PC-9 (cell line): ENCODE measurements at regions not wholly inside any gene's neighbourhood (a gene's known extent, or its start where the extent isn't known, plus 50 kb on each side); places are given as distances from the start of the nearest gene placed in this dataset.

Experiments
- BruUV-seq: library from RNA; stranded (reverse); fragments of 400-500 nt; replicated peaks from 2 replicates; lab custom pipeline; 2021; lab: Mats Ljungman, UMichigan
- CTCF ChIA-PET: fragments of 300-600 bp; sonication (Branson Sonifier 250); formaldehyde crosslinking; loops from one replicate; lab custom pipeline; 2022; ENCODE audit warnings: antibody characterized with exemption; lab: Charles Lee
- POLR2A ChIA-PET: fragments of 300-600 bp; sonication (Branson Sonifier 250); formaldehyde crosslinking; loops from one replicate; lab custom pipeline; 2022; ENCODE audit warnings: antibody characterized with exemption; ENCODE audit not compliant: unreplicated experiment; lab: Charles Lee
- DNase-seq, 2 experiments: peaks; one replicate each; pipeline versions ENCODE4 v3.0.0 to v3.0.0-alpha.2; 2015 to 2022; ENCODE audit warnings: mixed read lengths in 1 of 2
- H2AFZ ChIP-seq: fragments of 200-600 bp; sonication (generic); 2 replicates; pipeline ENCODE4 v1.8.1; 2017; ENCODE audit warnings: antibody characterized with exemption
- H3F3A ChIP-seq: fragments of 200-600 bp; sonication (generic); 2 replicates; pipeline ENCODE4 v1.8.1; 2017; ENCODE audit warnings: antibody characterized with exemption, mild to moderate bottlenecking, low read depth; ENCODE audit not compliant: insufficient read depth
- H3K27ac ChIP-seq: fragments of 200-600 bp; sonication (generic); 2 replicates; pipeline ENCODE4 v1.6.1; 2016; ENCODE audit warnings: mixed run types
- H3K27me3 ChIP-seq: fragments of 200-600 bp; sonication (generic); 2 replicates; pipeline ENCODE4 v1.6.1; 2016; ENCODE audit warnings: low read depth, mixed run types; ENCODE audit not compliant: insufficient read depth
- H3K36me3 ChIP-seq: fragments of 200-600 bp; sonication (generic); 2 replicates; pipeline ENCODE4 v1.6.1; 2016; ENCODE audit warnings: low read depth, mixed run types
- H3K4me1 ChIP-seq: fragments of 200-600 bp; sonication (generic); replicated peaks from 2 replicates; pipeline ENCODE4 v1.6.1; 2016; ENCODE audit warnings: mixed run types; ENCODE audit not compliant: insufficient read depth
- H3K4me2 ChIP-seq: fragments of 200-600 bp; sonication (generic); 2 replicates; pipeline ENCODE4 v1.6.1; 2017; ENCODE audit warnings: mixed run types
- H3K4me3 ChIP-seq: fragments of 200-600 bp; sonication (generic); 2 replicates; pipeline ENCODE4 v1.6.1; 2016; ENCODE audit warnings: mixed run types
- H3K79me2 ChIP-seq: fragments of 200-600 bp; sonication (generic); 2 replicates; pipeline ENCODE4 v1.6.1; 2017; ENCODE audit warnings: low read depth, mixed run types
- H3K9me2 ChIP-seq: fragments of 200-600 bp; sonication (generic); 2 replicates; pipeline ENCODE4 v1.8.1; 2017; ENCODE audit warnings: mild to moderate bottlenecking; ENCODE audit not compliant: insufficient read depth
- H3K9me3 ChIP-seq: fragments of 200-600 bp; sonication (generic); 2 replicates; pipeline ENCODE4 v1.8.1; 2016; ENCODE audit warnings: low read depth; ENCODE audit not compliant: insufficient read depth
- H4K20me1 ChIP-seq: fragments of 200-600 bp; sonication (generic); 2 replicates; pipeline ENCODE4 v1.8.1; 2017; ENCODE audit not compliant: insufficient read depth
- CTCF ChIP-seq: fragments of 200-600 bp; sonication (generic); conservative IDR thresholded peaks from 2 replicates; pipeline ENCODE4 v1.6.1; 2017; ENCODE audit warnings: mixed run types, antibody characterized with exemption, mild to moderate bottlenecking, moderate library complexity
- EZH2 ChIP-seq: fragments of 200-600 bp; sonication (generic); IDR thresholded peaks from 2 replicates; pipeline ENCODE4 v1.8.0; 2017; ENCODE audit warnings: antibody characterized with exemption, low read depth
- intact Hi-C: fragments of 100-400 bp; cut with micrococcal nuclease; formaldehyde crosslinking; loops from one replicate; pipeline ENCODE4 v1.10.0; 2022; ENCODE audit not compliant: unreplicated experiment

DNA sequence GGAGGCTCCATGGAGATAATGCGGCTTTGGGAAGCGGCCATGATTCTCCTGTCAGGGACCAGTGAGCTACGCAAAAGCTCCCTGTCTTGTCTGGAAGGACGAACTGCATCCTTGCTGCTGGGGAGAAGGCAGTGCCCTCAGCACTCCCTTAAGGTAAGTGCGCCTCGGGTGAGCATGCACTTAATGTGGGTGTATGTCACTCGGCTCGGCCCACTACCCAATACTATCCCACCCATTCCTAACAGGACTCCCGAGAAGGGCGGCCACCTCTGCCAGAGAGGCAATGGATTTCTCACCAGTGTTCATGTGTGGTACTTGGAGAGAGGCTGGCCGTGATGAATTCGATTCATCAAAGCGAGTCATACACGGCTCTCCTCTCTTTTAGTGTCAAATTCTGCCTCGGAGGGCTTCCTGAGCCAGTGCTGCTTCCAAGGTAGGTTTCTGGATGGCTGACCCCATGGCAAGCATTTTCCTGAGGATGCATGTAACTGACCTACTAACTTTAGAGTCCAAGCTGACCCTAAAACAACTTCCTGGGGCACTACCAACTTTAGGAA, 151.7 kb upstream of the RTL1 start:
- intact Hi-C loops = no loop called here
- Histone ChIP-seq H2AFZ (no peak overlapping the region), H3K79me2 (no peaks in the 10 kb centered on the region), H3K36me3 (no peaks in the 10 kb centered on the region), H4K20me1 (no peaks in the 10 kb centered on the region), H3K9me2 (no peaks in the 10 kb centered on the region), H3K27me3 (peaks cover 78% of the 10 kb centered on the region), H3K4me3 (no peak overlapping the region), H3K4me1 (no peaks in the 10 kb centered on the region), H3F3A (no peaks in the 10 kb centered on the region), H3K9me3 (no peaks in the 10 kb centered on the region), H3K4me2 (no peak overlapping the region), H3K27ac (no peak overlapping the region)
- DNase-seq = no peak
- POLR2A ChIA-PET = no interaction called here
- TF ChIP-seq CTCF (no peak), EZH2 (no peak)
- no TSS peak for BruUV-seq
- CTCF ChIA-PET = no interaction called here

DNA sequence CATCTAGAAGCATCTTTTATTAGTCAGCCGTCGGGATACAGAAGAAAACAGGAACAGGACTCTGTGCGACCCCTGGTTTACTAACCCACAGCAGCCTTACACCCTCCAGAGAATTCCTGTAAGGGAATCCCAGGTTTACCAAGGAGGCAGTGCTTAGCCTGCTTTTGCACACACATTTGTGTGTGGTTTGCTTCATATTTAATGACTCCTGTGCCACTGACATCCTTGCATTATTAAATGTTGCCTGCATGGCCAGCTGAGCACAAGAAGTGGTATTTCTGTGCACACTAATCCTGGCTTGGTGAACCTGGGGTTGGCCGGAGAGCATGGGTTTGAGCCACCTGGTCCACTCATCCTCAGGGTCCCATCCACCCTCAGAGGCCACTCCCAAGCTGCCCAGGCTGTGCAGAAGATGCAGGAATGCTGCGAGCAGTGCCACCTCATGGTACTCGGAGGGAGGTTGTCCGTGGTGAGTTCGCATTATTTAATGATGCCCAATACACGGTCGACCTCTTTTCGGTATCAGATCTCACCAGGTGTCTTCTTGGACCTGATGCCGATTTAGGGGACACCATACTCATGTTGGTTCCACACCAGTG, 152.4 kb upstream of the RTL1 start:
- intact Hi-C loops = no loop called here
- ChIA-PET CTCF (no interaction called here), POLR2A (no interaction called here)
- Histone ChIP-seq H3F3A (no peaks in the 10 kb centered on the region), H3K36me3 (no peaks in the 10 kb centered on the region), H3K4me3 (no peak overlapping the region), H3K27ac (no peak overlapping the region), H3K4me1 (no peaks in the 10 kb centered on the region), H3K27me3 (peaks cover 78% of the 10 kb centered on the region), H3K4me2 (no peak overlapping the region), H3K9me2 (no peaks in the 10 kb centered on the region), H3K79me2 (no peaks in the 10 kb centered on the region), H3K9me3 (no peaks in the 10 kb centered on the region), H2AFZ (no peak overlapping the region), H4K20me1 (no peaks in the 10 kb centered on the region)
- BruUV-seq = no TSS peak
- no peak for DNase-seq
- TF ChIP-seq EZH2 (no peak), CTCF (no peak)

DNA sequence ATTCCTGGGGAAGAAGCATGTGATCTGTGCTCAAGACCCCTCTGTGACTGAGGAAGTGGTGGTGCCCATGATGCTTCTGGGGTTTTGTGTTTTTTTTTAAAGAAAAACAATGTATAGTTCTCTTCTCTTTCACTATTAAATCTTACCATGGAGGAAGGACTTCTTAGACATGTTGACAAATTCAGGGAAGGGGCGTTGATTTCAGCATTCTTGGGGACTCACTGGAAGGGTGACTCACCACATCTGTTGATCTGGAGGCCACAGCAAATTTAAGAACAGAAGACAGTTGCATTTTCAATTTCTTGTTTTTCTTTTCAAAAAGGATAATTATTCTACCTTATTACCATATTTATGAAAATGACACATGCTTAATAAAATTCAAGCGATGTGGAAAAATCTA, 152.9 kb upstream of the RTL1 start:
- TF ChIP-seq CTCF (no peak), EZH2 (no peak)
- H3K36me3 ChIP-seq = no peaks in the 10 kb centered on the region
- H3F3A ChIP-seq = no peaks in the 10 kb centered on the region
- H3K9me3 ChIP-seq = no peaks in the 10 kb centered on the region
- CTCF ChIA-PET = no interaction called here
- BruUV-seq = no TSS peak
- no peak for DNase-seq
- H4K20me1 ChIP-seq = no peaks in the 10 kb centered on the region
- H3K4me3 ChIP-seq = no peak overlapping the region
- H3K27me3 ChIP-seq = peaks cover 78% of the 10 kb centered on the region
- intact Hi-C loops = no loop called here
- no peaks in the 10 kb centered on the region for H3K9me2 ChIP-seq
- no peak overlapping the region for H2AFZ ChIP-seq
- H3K79me2 ChIP-seq = no peaks in the 10 kb centered on the region
- H3K27ac ChIP-seq = no peak overlapping the region
- POLR2A ChIA-PET = no interaction called here
- no peak overlapping the region for H3K4me2 ChIP-seq
- no peaks in the 10 kb centered on the region for H3K4me1 ChIP-seq
